IMR-90 (cell line): ENCODE measurements at regions not wholly inside any gene's neighbourhood (a gene's known extent, or its start where the extent isn't known, plus 50 kb on each side); places are given as distances from the start of the nearest gene placed in this dataset.

Experiments used
- ATAC-seq: fragments of 200-7000 bp; cut with Tn5 transposase; 2 replicates; pipeline ENCODE4 v1.9.1; 2020; ENCODE audit warnings: low read depth, mild to moderate bottlenecking, moderate library complexity
- BruUV-seq: library from RNA; stranded (reverse); fragments of 400-500 nt; replicated peaks from 2 replicates; lab custom pipeline; 2021; lab: Mats Ljungman, UMichigan
- CTCF ChIA-PET: fragments of 300-600 bp; formaldehyde crosslinking; extraction: SDS; loops from one replicate; lab custom pipeline; 2021; ENCODE audit warnings: antibody characterized with exemption; lab: Yijun Ruan, JAX
- POLR2A ChIA-PET: fragments of 300-600 bp; sonication (Branson Sonifier 250); formaldehyde crosslinking; loops from one replicate; lab custom pipeline; 2022; ENCODE audit warnings: antibody characterized with exemption; ENCODE audit not compliant: unreplicated experiment; lab: Charles Lee
- DNase-seq: peaks from one replicate; pipeline ENCODE4 v3.0.0; 2013
- H2AFZ ChIP-seq: replicated peaks from 2 replicates; pipeline ENCODE3; 2013; ENCODE audit warnings: low read length, mild to moderate bottlenecking; ENCODE audit not compliant: poor library complexity
- H2AK5ac ChIP-seq: 2 replicates; pipeline ENCODE4 v1.6.1; 2013; ENCODE audit warnings: low read depth, low read length, inconsistent platforms
- H2AK9ac ChIP-seq: replicated peaks from 2 replicates; pipeline ENCODE3; 2013; ENCODE audit warnings: mild to moderate bottlenecking, low read depth, low read length, moderate library complexity; ENCODE audit not compliant: poor library complexity
- H2BK120ac ChIP-seq: 2 replicates; pipeline ENCODE4 v1.6.1; 2013; ENCODE audit warnings: low read depth, low read length, inconsistent platforms
- H2BK15ac ChIP-seq: 3 replicates; pipeline ENCODE4 v1.6.1; 2013; ENCODE audit warnings: low read depth, low read length, inconsistent platforms
- H2BK20ac ChIP-seq: 2 replicates; pipeline ENCODE4 v1.6.1; 2013; ENCODE audit warnings: low read depth, mild to moderate bottlenecking, inconsistent platforms, low read length, moderate library complexity
- H2BK5ac ChIP-seq: 2 replicates; pipeline ENCODE4 v1.6.1; 2013; ENCODE audit warnings: mild to moderate bottlenecking, low read depth, low read length, inconsistent platforms; ENCODE audit not compliant: poor library complexity, severe bottlenecking
- H3K14ac ChIP-seq: replicated peaks from 2 replicates; pipeline ENCODE4 v1.6.1; 2013; ENCODE audit warnings: low read depth, low read length, inconsistent platforms
- H3K18ac ChIP-seq: 2 replicates; pipeline ENCODE4 v1.6.1; 2013; ENCODE audit warnings: low read depth, low read length, control low read depth
- H3K23ac ChIP-seq: 2 replicates; pipeline ENCODE4 v1.6.1; 2013; ENCODE audit warnings: low read depth, low read length, inconsistent platforms
- H3K27ac ChIP-seq: 2 replicates; pipeline ENCODE4 v1.5.1; 2013; ENCODE audit warnings: mild to moderate bottlenecking, control low read depth, low read length; ENCODE audit not compliant: insufficient read depth
- H3K27me3 ChIP-seq: 2 replicates; pipeline ENCODE4 v1.6.1; 2013; ENCODE audit warnings: low read length; ENCODE audit not compliant: control insufficient read depth, insufficient read depth
- H3K36me3 ChIP-seq: 2 replicates; pipeline ENCODE4 v1.6.1; 2013; ENCODE audit warnings: low read length, mixed read lengths; ENCODE audit not compliant: control insufficient read depth, insufficient read depth
- H3K4ac ChIP-seq: 2 replicates; pipeline ENCODE4 v1.6.1; 2013; ENCODE audit warnings: low read depth, low read length, inconsistent platforms
- H3K4me1 ChIP-seq: 2 replicates; pipeline ENCODE4 v1.6.1; 2013; ENCODE audit warnings: low read length, mixed read lengths; ENCODE audit not compliant: control insufficient read depth, insufficient read depth
- H3K4me2 ChIP-seq: 2 replicates; pipeline ENCODE4 v1.6.1; 2013; ENCODE audit warnings: low read depth, mild to moderate bottlenecking, control low read depth, low read length, moderate library complexity
- H3K4me3 ChIP-seq: 2 replicates; pipeline ENCODE4 v1.5.1; 2013; ENCODE audit warnings: low read depth, mild to moderate bottlenecking, control low read depth, low read length, moderate library complexity; ENCODE audit not compliant: insufficient read depth
- H3K56ac ChIP-seq: 2 replicates; pipeline ENCODE4 v1.6.1; 2013; ENCODE audit warnings: low read length, inconsistent platforms; ENCODE audit not compliant: insufficient read depth; ENCODE audit errors: extremely low read depth
- H3K79me1 ChIP-seq, 2 experiments: 2 replicates each; pipeline ENCODE4 v1.6.1; 2013; ENCODE audit warnings: low read length in 2 of 2, inconsistent platforms in 1 of 2, low read depth in 1 of 2
- H3K9ac ChIP-seq: 2 replicates; pipeline ENCODE4 v1.6.1; 2013; ENCODE audit warnings: low read depth, low read length, control low read depth
- H3K9me1 ChIP-seq: 2 replicates; pipeline ENCODE4 v1.6.1; 2013; ENCODE audit warnings: low read length, inconsistent platforms; ENCODE audit not compliant: insufficient read depth
- H3K9me3 ChIP-seq: 2 replicates; pipeline ENCODE4 v1.6.1; 2013; ENCODE audit warnings: low read length; ENCODE audit not compliant: control insufficient read depth, insufficient read depth
- H4K20me1 ChIP-seq: 2 replicates; pipeline ENCODE4 v1.6.1; 2013; ENCODE audit warnings: low read length, inconsistent platforms; ENCODE audit not compliant: insufficient read depth
- H4K5ac ChIP-seq: 2 replicates; pipeline ENCODE4 v1.6.1; 2013; ENCODE audit warnings: mild to moderate bottlenecking, low read depth, low read length, control low read depth
- H4K8ac ChIP-seq, 2 experiments: 2 replicates each; pipeline ENCODE4 v1.6.1; 2013; ENCODE audit warnings: low read depth in 2 of 2, low read length in 2 of 2, control low read depth in 1 of 2, inconsistent platforms in 1 of 2
- H4K91ac ChIP-seq: 2 replicates; pipeline ENCODE4 v1.6.1; 2013; ENCODE audit warnings: low read depth, low read length, inconsistent platforms; ENCODE audit not compliant: insufficient read depth
- CEBPB ChIP-seq: IDR thresholded peaks from 2 replicates; pipeline ENCODE4 v1.6.1; 2012; ENCODE audit warnings: low read depth, low read length, improper control_type of control experiment
- MAZ ChIP-seq: IDR thresholded peaks from 2 replicates; pipeline ENCODE4 v1.6.1; 2012; ENCODE audit warnings: low read depth, mild to moderate bottlenecking, low read length, improper control_type of control experiment, moderate library complexity, borderline replicate concordance
- WGBS, 2 experiments: methylation state at CpG; one replicate each; pipeline versions ENCODE4 v1.1.5 to v1.1.7; 2013; ENCODE audit warnings: missing lambda C conversion rate in 2 of 2; ENCODE audit not compliant: insufficient read length in 1 of 2; ENCODE audit errors: extremely low coverage in 2 of 2; 5-methylcytosine and 5-hydroxymethylcytosine counted together
- dilution Hi-C: fragments of 300-500 bp; cut with HindIII; formaldehyde crosslinking; loops from one replicate; pipeline ENCODE4 v1.14.3; 2018; ENCODE audit warnings: low sequenced_read_pairs; ENCODE audit not compliant: unreplicated experiment
- in situ Hi-C: fragments of 300-500 bp; cut with MboI; formaldehyde crosslinking; loops from 3 replicates; pipeline ENCODE4 v1.14.3; 2019; ENCODE audit warnings: low sequenced_read_pairs, inconsistent platforms, mixed read lengths
- intact Hi-C: fragments of 100-400 bp; cut with micrococcal nuclease; formaldehyde crosslinking; loops from 2 replicates; pipeline ENCODE4 v1.10.0; 2022

GRCh38 chr9:103881419-103881818 lies 212.7 kb upstream of the SMC2 start:
- H3K79me1 ChIP-seq = no peaks in the 10 kb centered on the region
- dilution Hi-C loops = no loop called here

More at GRCh38 chr9:103881419-103881818, 212.7 kb upstream of the SMC2 start:
- no peak overlapping the region for H2AK9ac ChIP-seq
- no peak overlapping the region for H3K4me2 ChIP-seq
- H3K9me3 ChIP-seq = peaks cover 2% of the 10 kb centered on the region
- H2BK15ac ChIP-seq = no peak overlapping the region
- H3K9me1 ChIP-seq = no peaks in the 10 kb centered on the region
- H3K23ac ChIP-seq = no peak overlapping the region
- H4K91ac ChIP-seq = no peak overlapping the region
- no peak overlapping the region for H3K4me3 ChIP-seq
- intact Hi-C loops = no loop called here
- H3K9ac ChIP-seq = no peak overlapping the region
- no peak overlapping the region for H4K5ac ChIP-seq
- no peak overlapping the region for H2BK20ac ChIP-seq
- ChIA-PET POLR2A (no interaction called here), CTCF (no interaction called here)
- whole genome bisulfite sequencing, 2 experiments = no CpG with 5 or more reads among the region's 2 CpGs
- no peak overlapping the region for H3K18ac ChIP-seq
- no peak overlapping the region for H4K8ac ChIP-seq
- no peak overlapping the region for H3K27ac ChIP-seq
- H2BK5ac ChIP-seq = no peak overlapping the region
- no peak overlapping the region for H2AFZ ChIP-seq
- no peak overlapping the region for H3K14ac ChIP-seq
- DNase-seq (no peak), ATAC-seq (no peak)
- no peak overlapping the region for H2AK5ac ChIP-seq
- no peaks in the 10 kb centered on the region for H3K4me1 ChIP-seq
- H3K36me3 ChIP-seq = no peaks in the 10 kb centered on the region
- no peaks in the 10 kb centered on the region for H4K20me1 ChIP-seq
- in situ Hi-C loops = no loop called here
- H3K4ac ChIP-seq = no peak overlapping the region
- no TSS peak for BruUV-seq
- H2BK120ac ChIP-seq = no peak overlapping the region
- H3K27me3 ChIP-seq = no peaks in the 10 kb centered on the region
- TF ChIP-seq CEBPB (0 out of 2 replicates have a peak, but pooled peaks have one; percentile 4), MAZ (no peak)
- no peak overlapping the region for H3K56ac ChIP-seq
